NB4 (cell line): ENCODE measurements at regions not wholly inside any gene's neighbourhood (a gene's known extent, or its start where the extent isn't known, plus 50 kb on each side); places are given as distances from the start of the nearest gene placed in this dataset.

ENCODE experiments used
- POLR2A ChIP-seq: IDR thresholded peaks from 2 replicates; pipeline ENCODE4 v1.6.1; 2011; ENCODE audit warnings: mild to moderate bottlenecking; ENCODE audit not compliant: insufficient read length; ENCODE audit errors: extremely low read depth
- TF ChIP-seq, protein P1 (sequence below): IDR thresholded peaks from one replicate; pipeline ENCODE4 v1.5.1; 2012; ENCODE audit warnings: low read depth, low read length

DNA sequence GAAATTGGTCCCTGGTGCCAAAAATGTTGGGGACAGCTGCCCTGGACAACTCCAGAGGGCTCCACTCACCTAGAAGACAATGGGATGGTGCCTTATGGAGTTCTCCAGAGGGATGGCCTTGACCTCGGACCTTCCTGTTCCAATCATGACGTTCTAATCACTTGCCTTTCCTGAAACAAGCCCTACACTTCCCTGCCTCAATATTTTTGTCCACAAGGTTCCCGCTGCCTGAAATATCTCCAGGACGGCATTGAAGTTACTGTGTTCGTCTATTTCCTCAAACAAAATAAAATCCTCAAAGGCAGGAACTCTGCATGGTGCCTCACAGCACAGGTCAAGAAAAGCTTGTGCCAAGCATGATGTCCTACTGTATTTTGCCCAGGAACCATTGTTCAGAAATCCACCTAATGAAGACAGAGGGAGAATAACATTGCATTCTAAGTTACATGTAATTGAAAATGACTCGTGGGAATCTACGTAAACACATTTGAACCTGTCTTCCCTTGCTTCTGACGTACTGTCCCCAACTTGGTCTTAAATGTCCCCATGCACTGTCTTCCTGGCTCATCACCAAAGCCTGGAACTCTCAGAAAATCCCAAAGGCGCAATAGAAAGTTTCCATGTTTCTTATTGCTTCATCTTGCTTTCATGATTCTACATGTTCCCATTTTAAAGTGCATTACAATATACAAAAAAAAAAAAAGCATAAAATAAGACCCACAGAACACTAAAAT lies 342.3 kb upstream of the NRP1 start:
- TF ChIP-seq, protein P1, sequence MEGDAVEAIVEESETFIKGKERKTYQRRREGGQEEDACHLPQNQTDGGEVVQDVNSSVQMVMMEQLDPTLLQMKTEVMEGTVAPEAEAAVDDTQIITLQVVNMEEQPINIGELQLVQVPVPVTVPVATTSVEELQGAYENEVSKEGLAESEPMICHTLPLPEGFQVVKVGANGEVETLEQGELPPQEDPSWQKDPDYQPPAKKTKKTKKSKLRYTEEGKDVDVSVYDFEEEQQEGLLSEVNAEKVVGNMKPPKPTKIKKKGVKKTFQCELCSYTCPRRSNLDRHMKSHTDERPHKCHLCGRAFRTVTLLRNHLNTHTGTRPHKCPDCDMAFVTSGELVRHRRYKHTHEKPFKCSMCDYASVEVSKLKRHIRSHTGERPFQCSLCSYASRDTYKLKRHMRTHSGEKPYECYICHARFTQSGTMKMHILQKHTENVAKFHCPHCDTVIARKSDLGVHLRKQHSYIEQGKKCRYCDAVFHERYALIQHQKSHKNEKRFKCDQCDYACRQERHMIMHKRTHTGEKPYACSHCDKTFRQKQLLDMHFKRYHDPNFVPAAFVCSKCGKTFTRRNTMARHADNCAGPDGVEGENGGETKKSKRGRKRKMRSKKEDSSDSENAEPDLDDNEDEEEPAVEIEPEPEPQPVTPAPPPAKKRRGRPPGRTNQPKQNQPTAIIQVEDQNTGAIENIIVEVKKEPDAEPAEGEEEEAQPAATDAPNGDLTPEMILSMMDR, result no peak
- TF ChIP-seq POLR2A, result no peak
